ENCODE measurements at regions not wholly inside any gene's neighbourhood (a gene's known extent, or its start where the extent isn't known, plus 50 kb on each side); places are given as distances from the start of the nearest gene placed in this dataset.

DNA sequence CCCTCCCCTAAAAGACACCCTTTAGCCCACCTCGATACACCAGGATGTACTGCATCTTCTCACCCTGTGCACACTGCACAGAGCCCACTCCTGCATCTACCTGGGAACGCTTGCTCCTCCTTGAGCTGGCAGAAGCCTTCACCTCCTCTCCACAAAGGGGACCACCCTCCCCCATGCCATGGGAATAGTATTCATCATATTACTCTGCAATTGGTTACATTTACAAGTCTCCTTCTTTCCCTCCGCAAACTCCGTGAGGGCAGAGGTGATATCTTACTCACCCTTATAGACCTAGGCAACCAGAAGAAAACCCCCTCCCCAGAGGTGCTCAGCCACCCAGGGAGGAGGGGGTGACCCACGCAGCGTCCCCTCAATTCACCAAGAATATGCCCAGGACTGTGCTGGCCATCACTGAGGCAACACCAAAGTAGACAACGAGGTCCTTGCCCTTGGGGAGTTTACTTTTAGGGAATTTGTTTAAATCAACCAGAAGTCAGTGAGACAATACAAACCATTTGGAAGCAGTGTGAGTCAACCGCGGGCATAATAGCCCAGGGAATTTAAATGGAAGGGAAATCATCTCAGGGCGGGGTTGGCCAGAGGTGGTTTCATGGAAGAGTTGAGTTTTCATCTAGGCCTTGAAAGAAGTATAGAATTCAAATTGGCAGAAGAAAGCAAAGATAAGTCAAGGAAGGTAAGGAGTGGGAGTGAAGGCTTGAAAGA, 214.5 kb downstream of the BARX2 start:
- no peak for DNase-seq (ENCODE audit: extremely low read depth, low read depth, low spot score)

DNA sequence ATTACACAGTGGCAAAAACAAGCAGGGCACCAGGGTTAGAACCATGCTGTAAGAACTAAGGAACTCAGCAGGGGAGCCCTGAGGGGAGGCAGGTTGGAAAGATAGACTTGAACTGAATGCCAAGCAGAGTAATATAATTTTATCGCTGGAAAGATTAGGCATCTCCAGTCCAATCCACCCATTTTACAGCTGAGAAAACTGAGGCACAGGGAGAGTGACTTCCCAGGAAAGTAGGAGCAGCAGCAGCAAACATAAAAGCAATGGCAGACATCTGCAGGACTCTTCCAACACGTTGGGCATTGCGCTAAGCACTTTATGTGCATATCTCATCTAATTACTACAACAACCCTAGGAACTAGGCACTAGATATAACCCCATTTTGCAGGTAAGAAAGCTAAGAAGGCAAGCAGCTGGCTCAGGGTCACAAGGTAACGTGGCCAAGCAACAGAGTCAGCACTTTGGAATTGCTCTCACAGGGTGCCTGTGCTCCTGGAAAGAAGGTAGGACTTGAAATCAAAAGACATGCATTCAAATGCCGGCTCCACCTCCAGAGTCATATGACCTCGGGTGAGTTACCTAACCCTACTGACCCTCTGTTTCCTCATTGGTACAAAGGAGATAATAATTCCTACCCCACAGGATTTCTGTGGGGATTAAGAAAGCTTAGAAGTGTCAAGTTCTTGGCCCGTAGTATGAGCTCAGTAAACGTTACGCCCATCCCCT, 215.3 kb downstream of the BARX2 start:
- DNase-seq (ENCODE audit: extremely low read depth, low read depth, low spot score), result no peak

DNA sequence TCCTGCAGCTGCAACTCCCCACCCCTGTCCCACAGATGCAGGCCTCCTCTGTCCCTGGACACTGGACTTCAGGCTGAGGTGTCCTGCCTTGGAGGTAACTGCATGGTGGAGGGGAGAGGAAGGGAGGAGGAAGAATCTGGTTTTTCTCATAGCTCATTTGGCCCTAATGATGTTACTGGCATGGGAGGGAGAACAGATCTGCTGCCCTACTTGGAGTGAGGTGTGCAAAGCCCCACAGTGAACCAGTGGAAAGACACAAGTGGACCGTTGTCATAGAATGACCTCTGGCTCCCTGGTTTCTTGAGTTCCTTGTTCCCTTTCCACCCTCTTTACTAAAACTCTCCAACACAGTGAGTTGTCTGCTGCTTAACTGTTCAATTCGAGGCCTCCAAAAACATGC, 215.9 kb downstream of the BARX2 start:
- DNase-seq (ENCODE audit: extremely low read depth, low read depth, low spot score), result no peak

DNA sequence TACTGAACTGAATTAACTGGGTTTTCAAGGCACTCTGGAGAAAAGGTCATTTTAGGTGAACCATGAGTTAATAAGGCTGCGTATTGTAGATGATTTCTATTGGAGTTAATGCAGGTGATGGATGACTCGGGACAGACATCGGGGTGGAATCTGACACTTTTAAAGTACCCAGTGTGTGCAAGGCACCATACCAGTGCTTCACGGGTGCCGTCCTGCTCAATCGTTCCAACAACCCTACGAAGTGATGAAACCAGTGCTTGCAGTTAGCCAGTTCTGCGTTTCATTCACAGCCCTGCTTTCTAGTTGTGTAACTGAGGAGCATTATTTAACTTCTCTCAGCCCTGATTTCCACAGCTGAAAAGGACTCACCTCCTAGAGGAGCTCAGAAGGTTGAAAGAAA, 216.5 kb downstream of the BARX2 start:
- no peak for DNase-seq (ENCODE audit: extremely low read depth, low read depth, low spot score)

DNA sequence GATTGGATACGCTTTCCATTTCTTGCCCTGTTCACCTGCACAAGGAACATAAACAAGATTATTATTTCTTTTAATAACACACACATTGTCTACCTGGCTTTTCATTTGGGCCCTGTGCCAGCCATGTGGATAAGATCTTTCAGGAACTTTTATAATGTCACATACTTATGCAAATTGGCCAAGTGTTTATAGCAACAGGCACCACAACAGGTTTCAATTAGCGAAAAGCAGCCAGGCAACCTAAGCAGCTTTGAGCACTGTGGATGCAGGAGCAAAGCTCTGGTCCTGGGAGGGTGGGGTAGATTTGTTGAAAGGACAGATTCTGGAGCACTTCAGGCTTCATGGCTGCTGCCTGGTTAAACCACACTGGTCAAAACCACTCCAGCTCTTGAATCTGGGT, 217.4 kb downstream of the BARX2 start:
- no peak for DNase-seq (ENCODE audit: extremely low read depth, low read depth, low spot score)

DNA sequence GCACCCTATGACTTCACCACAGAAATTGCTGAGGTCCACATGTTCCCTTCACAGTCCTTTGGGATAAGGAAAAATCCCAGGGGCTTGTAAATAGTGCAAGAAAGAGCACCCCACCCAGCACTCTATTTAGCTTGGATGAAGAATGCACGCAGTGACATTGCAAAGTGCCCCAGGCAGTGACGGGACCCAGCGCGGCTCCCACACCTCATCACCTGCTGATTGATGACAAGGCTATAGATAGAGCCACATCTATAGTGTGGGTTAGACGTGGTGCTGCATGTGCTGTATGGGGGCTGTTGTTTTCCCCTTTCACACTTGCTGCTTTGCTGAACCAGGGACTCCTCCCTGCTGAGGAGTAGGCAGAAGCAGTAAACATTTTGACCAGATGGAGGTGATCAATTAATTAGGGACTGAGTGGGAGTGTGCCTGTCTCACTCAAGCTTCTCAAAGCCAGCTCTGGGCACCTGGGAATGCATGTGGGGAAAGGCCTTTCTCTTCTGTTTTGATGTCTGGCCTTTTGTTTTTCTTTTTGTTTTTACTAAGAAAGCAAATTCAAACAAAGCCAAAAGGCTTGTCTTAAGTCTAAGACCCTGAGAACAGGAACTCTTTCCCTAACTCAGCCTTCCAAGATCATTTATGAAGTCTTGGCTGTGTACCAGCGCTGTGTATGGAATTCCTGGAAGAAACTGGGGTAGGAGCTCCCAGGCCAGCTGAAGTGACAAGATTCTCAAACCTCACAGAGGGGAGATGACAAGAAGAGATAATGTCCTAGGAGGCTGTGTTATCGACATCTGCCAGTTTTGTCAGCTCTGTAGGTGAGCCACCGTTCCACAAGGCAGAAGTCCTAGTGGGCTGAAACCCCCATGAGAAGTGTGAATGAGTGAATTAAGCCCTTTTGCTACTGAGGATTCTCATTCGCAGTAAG, 219.7 kb downstream of the BARX2 start:
- no peak for DNase-seq (ENCODE audit: extremely low read depth, low read depth, low spot score)

DNA sequence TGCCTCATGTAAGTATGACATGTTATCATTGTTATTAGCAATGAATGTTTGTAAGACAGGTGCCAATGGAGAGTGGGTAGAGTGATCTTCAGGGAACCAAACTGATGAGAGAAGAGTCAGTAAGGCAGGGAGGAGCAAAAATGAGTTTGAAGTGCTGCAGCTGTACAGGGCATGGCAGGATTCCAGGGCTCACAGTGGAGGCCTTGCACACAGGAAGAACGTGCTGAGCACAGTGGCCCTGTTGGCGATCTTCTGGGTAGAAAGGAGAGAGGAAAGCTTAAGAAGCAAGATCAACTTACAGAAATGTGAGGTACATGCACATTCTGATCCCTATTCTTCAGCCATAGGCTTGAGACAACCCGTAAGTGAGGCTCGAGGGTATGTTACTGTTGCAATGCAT, 219.3 kb upstream of the TMEM45B start:
- DNase-seq (ENCODE audit: extremely low read depth, low read depth, low spot score), result no peak

DNA sequence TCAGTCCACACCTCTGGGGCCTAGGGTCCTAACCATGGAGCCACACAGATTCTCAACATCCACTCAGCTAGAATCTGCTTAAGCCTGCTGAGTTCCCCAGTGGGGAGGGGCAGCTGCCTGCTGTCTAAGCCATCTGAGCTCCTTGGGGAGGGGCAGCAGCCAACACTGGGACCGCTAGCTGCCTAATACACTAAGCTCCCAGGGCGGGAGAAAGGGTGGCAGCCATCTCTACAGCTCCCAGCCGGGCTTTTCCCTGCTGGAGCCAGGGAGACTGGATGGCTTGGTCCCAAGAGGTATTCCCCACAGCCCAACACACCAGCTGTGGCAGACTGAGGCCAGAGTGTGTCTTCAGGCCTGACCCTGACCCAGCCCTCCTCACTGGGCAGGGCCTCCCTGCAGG, 217.3 kb upstream of the TMEM45B start:
- DNase-seq (ENCODE audit: extremely low read depth, low read depth, low spot score), result no peak

DNA sequence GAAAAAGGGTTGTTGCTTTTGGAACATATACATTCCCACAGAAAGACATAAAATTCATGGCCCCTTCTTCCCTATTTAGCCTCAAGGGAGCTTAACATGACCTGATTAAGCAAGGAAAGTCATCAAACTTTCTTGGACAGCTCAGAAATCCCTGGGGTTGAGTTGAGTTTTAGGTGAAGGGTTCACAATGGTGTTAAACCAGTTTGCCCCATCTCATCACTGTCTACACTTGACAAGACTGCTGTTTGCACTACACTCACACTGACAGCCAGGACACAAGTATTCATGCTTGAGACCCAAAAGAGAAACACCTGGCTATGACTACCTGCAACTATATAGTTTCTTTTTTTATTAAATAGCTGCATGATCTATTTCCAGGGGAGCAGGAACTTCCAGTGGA, 209.8 kb upstream of the TMEM45B start:
- DNase-seq (ENCODE audit: extremely low read depth, low read depth, low spot score), result no peak

DNA sequence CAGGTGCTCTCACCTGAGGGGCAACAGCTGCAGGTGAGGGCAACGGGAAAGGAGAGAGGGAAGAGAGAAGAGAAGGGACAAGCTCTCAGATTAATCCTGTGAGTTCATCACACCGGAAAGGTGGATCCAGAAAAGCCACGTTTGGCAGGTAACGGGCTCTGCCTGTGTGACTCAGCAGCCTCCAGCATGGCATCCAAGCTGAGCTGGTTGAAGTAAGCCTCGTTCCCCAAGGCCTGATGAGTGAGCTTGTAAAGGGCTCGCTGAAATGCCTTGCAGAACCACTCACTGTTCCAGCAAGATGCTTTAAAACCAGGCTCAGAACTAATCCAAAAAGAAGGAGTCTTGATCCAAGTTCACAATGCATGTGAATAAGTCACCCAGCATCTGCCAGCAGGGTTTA, 206.9 kb upstream of the TMEM45B start:
- no peak for DNase-seq (ENCODE audit: extremely low read depth, low read depth, low spot score)

DNA sequence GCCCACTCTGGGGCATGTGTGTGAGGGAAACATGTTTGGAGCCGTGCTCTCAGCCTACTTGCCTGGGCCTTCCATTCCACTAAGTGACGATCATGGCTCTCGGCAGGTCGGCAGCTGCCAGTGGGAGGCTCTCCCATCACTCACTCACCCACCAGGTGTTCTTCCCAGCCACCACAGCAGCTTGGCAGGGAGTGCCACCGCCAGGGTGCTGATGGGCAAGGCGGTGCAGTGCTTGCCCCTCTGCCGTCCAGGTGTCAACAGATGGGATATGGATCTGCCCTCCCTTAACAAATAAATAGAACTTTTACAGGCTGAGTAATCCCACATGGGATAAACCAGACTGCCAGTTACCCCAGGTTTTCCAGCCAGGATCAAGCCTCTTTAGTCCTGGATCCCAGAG, 205.5 kb upstream of the TMEM45B start:
- DNase-seq (ENCODE audit: extremely low read depth, low read depth, low spot score), result no peak

DNA sequence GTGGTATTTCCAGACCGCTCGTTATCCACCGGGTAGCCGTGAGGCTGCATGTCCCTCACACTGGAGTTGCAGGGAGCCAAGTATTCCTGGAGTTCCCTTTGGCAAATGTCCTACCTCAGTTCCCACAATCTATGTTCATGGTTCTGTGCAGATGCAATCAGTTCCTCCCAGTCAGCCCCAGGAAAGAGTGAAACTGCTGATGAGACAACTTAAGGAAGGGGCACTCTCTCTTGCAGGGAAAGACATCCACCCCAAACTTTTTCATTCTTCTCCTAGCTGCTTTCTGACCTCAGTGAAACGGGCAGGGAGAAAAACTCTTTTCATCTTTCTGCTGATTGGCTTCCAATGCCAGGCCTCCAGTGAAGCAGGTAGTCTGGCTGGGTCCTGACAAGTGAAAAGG, 205.1 kb upstream of the TMEM45B start:
- DNase-seq (ENCODE audit: extremely low read depth, low read depth, low spot score), result no peak

DNA sequence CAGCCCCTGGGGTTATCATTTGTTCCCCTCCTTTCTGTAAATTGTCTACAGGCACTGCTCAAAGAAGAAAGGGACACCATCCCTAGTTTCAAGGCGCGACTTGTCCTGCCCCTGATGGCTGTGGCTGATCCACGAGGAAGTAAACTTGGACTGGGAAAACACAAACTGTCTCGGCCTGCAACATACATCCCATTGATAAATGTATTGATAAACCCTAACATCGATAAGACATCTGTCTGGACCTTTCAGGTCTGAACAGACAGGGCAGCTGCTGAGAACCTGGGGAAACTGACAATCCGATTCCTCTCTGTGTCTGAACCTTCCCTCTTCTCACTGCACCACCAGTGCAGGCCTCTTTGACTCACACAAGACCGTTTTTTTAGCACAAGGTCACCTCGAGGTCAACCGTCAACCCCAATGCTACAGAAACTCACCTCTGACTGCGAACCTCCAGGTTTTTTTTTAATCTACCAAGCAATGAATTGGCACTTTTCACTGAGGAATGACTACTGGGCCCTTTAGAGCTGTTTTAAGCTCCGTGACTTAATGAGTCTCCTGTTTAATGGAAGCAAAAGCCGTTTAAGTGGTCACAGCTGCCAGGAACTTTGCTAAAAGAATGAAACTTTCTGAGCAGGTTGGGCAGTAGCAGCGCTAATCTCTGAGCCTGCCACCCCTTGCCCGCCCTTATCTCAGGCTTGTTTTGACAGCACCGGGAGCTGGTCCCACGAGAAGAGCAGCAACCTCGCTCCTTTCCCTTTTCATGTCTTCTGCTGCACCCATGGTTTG, 203.8 kb upstream of the TMEM45B start:
- DNase-seq (ENCODE audit: extremely low read depth, low read depth, low spot score), result no peak

DNA sequence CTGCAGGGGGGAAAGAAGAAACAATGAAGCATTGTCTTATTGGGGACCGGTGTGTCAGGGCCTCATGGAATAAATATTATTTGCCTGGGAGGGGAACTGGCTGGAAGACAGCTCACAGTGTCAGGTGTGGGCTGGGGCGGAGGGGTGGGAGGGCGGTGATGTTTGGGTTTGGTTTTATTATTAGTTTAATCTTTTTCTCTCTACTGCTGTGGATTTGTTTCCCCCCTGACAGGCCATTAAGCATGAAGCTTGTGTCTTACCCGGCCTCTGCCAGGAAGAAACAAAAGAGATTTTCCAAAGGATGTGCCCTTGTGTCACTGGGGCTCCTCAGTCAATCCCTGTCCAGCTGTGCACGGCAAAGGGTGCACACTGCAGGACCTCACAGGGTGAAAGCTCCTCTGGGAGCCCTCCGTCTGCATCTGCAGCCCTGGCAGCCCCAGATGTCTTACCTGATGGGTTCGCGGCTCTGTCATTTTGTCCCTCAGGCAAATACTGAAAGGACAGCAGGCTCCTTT, 203.1 kb upstream of the TMEM45B start:
- no peak for DNase-seq (ENCODE audit: extremely low read depth, low read depth, low spot score)

DNA sequence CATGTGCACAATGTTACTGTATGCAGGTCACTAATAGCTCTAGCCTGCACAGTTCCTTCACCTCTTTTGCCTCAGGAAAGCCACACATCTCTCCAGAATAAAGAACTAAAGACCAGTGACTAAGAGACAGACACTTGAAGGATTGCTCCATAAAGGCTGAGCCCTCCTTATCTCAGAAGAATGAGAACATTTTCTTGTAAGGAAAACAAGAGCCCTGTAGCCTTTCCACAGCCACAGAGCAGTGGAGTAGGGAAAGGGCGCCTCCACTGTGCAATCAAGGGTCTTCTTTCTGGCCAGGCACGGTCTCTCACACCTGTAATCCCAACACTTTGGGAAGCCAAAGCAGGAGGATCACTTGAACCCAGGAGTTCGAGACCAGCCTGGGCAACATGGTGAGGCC, 202.6 kb upstream of the TMEM45B start:
- DNase-seq (ENCODE audit: extremely low read depth, low read depth, low spot score), result no peak

DNA sequence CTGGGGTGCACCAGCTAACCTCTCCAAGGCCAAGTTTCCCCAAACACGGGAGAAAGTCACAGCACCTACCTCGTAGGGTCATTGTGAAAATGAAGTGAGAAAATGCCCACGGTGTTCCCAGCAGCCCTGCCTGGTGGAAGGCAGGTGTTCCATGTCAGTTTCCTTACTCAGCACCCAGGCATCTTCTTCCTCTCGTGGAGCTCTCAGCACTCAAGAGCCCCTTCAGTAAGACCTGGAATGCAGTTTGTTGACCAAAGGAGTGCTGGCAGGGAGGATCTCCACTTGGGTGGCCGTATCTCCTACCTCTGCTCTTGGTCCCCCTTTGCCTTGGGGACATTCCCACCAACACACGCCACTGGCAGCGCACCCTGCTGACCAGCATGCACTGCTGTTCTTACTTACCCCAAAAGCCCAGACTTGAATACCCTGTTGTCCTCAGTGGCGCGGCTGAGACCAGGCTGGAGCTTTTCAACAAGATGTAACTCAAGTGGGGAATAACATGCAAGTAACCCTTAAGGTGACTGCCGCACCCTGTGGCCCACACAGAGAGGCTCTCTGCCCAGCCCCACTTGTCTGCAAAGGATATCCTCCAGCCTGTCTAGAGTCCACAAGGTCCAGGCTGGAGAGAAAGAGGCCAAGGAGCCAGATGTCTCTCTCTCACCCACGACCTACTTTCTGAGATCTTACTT, 201.2 kb upstream of the TMEM45B start:
- DNase-seq (ENCODE audit: extremely low read depth, low read depth, low spot score), result no peak

DNA sequence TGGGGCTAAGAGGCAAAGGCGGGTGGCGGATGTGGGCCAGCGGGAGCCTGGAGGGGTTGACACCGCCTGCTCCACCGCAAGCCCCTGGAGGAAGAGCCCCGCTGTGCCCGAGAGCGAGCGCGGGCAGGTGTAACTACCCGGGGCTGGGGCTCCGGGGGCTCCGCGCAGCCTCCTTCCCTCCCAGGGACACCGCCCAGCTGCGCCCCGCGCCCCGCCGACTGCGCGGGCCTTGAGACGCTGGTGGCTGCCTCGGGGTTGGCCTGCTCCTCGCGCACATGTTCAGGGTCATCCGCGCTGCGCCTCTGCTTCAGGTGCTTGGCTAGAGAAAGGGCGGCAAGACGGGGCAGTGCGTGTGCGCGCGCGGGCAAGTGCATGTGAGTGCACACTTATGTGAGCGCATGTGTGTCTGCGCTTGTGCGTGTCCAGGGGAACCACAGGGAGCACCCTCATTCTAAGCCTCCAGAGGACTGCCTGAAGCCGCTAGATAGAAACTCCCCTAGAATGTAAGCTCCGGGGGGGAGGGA, 197.5 kb upstream of the TMEM45B start:
- DNase-seq (ENCODE audit: extremely low read depth, low read depth, low spot score), result no peak

DNA sequence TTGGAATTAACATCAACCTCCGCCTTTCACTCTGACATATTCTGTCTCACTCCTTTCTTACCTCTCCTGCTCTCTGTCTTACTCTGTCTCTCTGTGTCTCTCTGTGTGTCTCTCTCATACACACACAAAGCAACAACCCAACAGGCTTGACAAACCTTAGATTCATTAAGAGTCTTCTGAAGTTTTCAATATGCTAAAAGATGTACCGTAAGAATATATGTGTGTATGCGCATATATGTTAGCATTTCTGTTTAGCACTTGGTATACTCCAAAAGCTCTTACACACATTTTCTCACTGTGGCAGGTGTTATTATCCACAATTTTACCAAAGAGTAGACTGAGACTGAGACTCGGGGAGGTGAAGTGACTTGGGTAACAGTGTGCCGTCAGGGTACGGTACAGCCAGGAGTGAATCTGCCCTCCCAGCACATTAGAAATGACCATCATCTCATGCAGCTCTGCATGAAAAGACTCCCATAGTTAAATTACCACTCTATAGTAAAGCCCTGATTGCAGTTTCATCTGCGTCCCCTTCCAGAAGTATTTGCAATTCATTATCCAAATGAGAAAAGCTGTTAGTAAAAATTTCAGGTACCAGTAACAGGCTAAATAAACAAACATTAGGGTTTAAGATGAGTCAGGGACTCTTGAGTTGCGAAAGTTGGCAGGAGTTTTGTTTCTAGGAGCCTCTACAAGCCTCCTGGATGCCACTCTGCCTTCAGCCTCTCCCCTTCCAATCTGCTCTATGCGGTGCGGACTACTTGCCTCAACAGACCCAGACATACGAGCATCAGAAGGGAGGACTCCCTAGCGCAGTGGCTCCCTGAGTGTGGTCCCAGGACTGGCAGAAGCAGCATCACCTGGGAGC, 195.2 kb upstream of the TMEM45B start:
- DNase-seq (ENCODE audit: extremely low read depth, low read depth, low spot score), result no peak

DNA sequence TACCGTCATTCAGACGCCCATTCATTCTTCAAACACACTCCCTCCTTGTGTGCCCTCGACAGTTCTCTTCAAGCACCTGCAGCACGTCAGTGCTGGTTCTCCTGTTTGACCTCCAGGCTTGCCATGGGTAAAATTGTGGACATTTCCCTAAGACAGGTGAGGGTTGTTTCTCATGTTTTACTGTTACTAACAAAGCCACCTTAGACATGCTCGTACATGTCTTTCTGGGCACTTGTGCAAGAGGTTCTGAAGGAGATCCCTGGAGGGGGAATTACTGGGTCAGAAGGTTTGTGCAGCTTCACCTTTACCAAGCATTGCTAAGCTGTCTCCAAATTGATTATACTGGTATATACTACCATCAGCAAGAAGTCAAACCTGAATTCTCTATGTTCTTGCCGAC, 189.7 kb upstream of the TMEM45B start:
- no peak for DNase-seq (ENCODE audit: extremely low read depth, low read depth, low spot score)
